Ovary (tissue), 3 donors: ENCODE measurements at regions not wholly inside any gene's neighbourhood (a gene's known extent, or its start where the extent isn't known, plus 50 kb on each side); places are given as distances from the start of the nearest gene placed in this dataset.

Experiments
- CTCF ChIP-seq, 3 donors: fragments of 450-650 bp in 2 of 3; fragments of 200-600 bp in 1 of 3; IDR thresholded peaks; one replicate each; pipeline versions ENCODE4 v1.5.1 to v1.8.0; 2016 to 2022; ENCODE audit warnings: antibody characterized with exemption in 3 of 3, mild to moderate bottlenecking in 1 of 3
- EP300 ChIP-seq: sonication (generic); formaldehyde crosslinking; IDR thresholded peaks from one replicate; pipeline ENCODE4 v1.6.1; 2017; ENCODE audit warnings: antibody characterized with exemption
- POLR2A ChIP-seq: fragments of 450-650 bp; IDR thresholded peaks from one replicate; pipeline ENCODE4 v1.6.1; 2017; ENCODE audit warnings: antibody characterized with exemption, mild to moderate bottlenecking, moderate library complexity
- donor health status: DM: no; HTN: no; CAD: no.

- TF ChIP-seq CTCF (IDR thresholded peaks at IDR 0.05) = no peak
- TF ChIP-seq POLR2A = no peak
- no peak for TF ChIP-seq EP300
These were observed 748.3 kb downstream of the MAT2B start for GRCh38 chr5:164253764-164254163.
